Stimulated activated CD8-positive, alpha-beta memory T cell treated with anti-CD3 and anti-CD28 coated beads, Interleukin-7, amount 100 ng/mL, for 24 hours (primary cell): ENCODE measurements at regions not wholly inside any gene's neighbourhood (a gene's known extent, or its start where the extent isn't known, plus 50 kb on each side); places are given as distances from the start of the nearest gene placed in this dataset.

Source experiments
- DNase-seq: peaks from one replicate; pipeline ENCODE4 v3.0.0-alpha.2; 2020; ENCODE audit warnings: low read depth

GRCh38 chr13:33467556-33467955, 182.0 kb upstream of the STARD13 start:
- no peak for DNase-seq

GRCh38 chr13:33471204-33471603, 185.6 kb upstream of the STARD13 start:
- no peak for DNase-seq

- DNase-seq = no peak
Observed at GRCh38 chr13:33472446-33472845, 186.9 kb upstream of the STARD13 start.

GRCh38 chr13:33479105-33479504, 193.6 kb upstream of the STARD13 start:
- DNase-seq = no peak

- DNase-seq = no peak
Observed at GRCh38 chr13:33480561-33480960, 195.0 kb upstream of the STARD13 start.

GRCh38 chr13:33483471-33483870, 197.9 kb upstream of the STARD13 start:
- no peak for DNase-seq

GRCh38 chr13:33485247-33485646, 199.7 kb upstream of the STARD13 start:
- DNase-seq = no peak

GRCh38 chr13:33487575-33488243, 202.2 kb upstream of the STARD13 start:
- no peak for DNase-seq

GRCh38 chr13:33489563-33489962, 204.0 kb upstream of the STARD13 start:
- DNase-seq = no peak

GRCh38 chr13:33490461-33491327, 205.1 kb upstream of the STARD13 start:
- no peak for DNase-seq

- no peak for DNase-seq
Observed at GRCh38 chr13:33493672-33494365, 208.3 kb upstream of the STARD13 start.

- DNase-seq = no peak
Observed at GRCh38 chr13:33494596-33495204, 209.1 kb upstream of the STARD13 start.

- DNase-seq = no peak
Observed at GRCh38 chr13:33496336-33496735, 210.8 kb upstream of the STARD13 start.

GRCh38 chr13:33497146-33497845, 211.7 kb upstream of the STARD13 start:
- DNase-seq = no peak

- DNase-seq = no peak
Observed at GRCh38 chr13:33508060-33508459, 222.5 kb upstream of the STARD13 start.

- no peak for DNase-seq
Observed at GRCh38 chr13:33509642-33510229, 224.2 kb upstream of the STARD13 start.

GRCh38 chr13:33510350-33510970, 224.9 kb upstream of the STARD13 start:
- no peak for DNase-seq

- DNase-seq = no peak
Observed at GRCh38 chr13:33512880-33513554, 227.5 kb upstream of the STARD13 start.

- no peak for DNase-seq
Observed at GRCh38 chr13:33514362-33514761, 228.8 kb upstream of the STARD13 start.

- DNase-seq = no peak
Observed at GRCh38 chr13:33515146-33515545, 229.6 kb upstream of the STARD13 start.
